Gastroesophageal sphincter (tissue), 4 donors: ENCODE measurements at regions not wholly inside any gene's neighbourhood (a gene's known extent, or its start where the extent isn't known, plus 50 kb on each side); places are given as distances from the start of the nearest gene placed in this dataset.

Source experiments
- ATAC-seq: fragments of 150-250 bp; one replicate; pipeline ENCODE4 v1.9.1; 2016; ENCODE audit warnings: mild to moderate bottlenecking, moderate library complexity
- H3K27ac ChIP-seq, 4 donors: fragments of 200-600 bp; sonication (generic) in 3 of 4; 1 replicate in 3 of 4; 2 replicates in 1 of 4; pipeline ENCODE4 v1.5.1; 2016 to 2019
- H3K27me3 ChIP-seq: fragments of 200-600 bp; sonication (generic); one replicate; pipeline ENCODE4 v1.5.1; 2019
- H3K36me3 ChIP-seq, 2 donors: fragments of 200-600 bp; sonication (generic); one replicate each; pipeline ENCODE4 v1.5.1; 2019; ENCODE audit warnings: control low read depth in 1 of 2
- H3K4me1 ChIP-seq, 3 donors: fragments of 200-600 bp; sonication (generic); 1 replicate in 2 of 3; 2 replicates in 1 of 3; pipeline ENCODE4 v1.5.1; 2016 to 2019; ENCODE audit warnings: control low read depth in 2 of 3
- H3K4me3 ChIP-seq, 2 donors: fragments of 200-600 bp; sonication (generic); one replicate each; pipeline ENCODE4 v1.5.1; 2019; ENCODE audit warnings: mild to moderate bottlenecking in 1 of 2, moderate library complexity in 1 of 2
- H3K9me3 ChIP-seq, 3 donors: fragments of 200-600 bp; sonication (generic); one replicate each; pipeline ENCODE4 v1.5.1; 2017 to 2019; ENCODE audit warnings: control low read depth in 2 of 3
- EP300 ChIP-seq: sonication (generic); formaldehyde crosslinking; IDR thresholded peaks from one replicate; pipeline ENCODE4 v1.6.1; 2017; ENCODE audit warnings: antibody characterized with exemption, mild to moderate bottlenecking
- POLR2A ChIP-seq, 2 donors: fragments of 450-650 bp; IDR thresholded peaks; one replicate each; pipeline ENCODE4 v1.6.1; 2017; ENCODE audit warnings: antibody characterized with exemption in 2 of 2, mild to moderate bottlenecking in 2 of 2, moderate library complexity in 1 of 2
- POLR2AphosphoS5 ChIP-seq: sonication (generic); formaldehyde crosslinking; IDR thresholded peaks from one replicate; pipeline ENCODE4 v1.6.1; 2017; ENCODE audit warnings: antibody characterized with exemption
- WGBS, 2 donors: methylation state at CpG; one replicate each; pipeline ENCODE4 v1.1.5; 2018; ENCODE audit warnings: low coverage in 1 of 2; 5-methylcytosine and 5-hydroxymethylcytosine counted together
- TF ChIP-seq, protein P1 (sequence below), 4 experiments: fragments of 200-600 bp in 2 of 4; fragments of 450-650 bp in 2 of 4; sonication (generic) in 1 of 4; IDR thresholded peaks; one replicate each; pipeline ENCODE4 v1.5.1; 2017 to 2019; ENCODE audit warnings: antibody characterized with exemption in 4 of 4, mild to moderate bottlenecking in 2 of 4, moderate library complexity in 2 of 4

DNA sequence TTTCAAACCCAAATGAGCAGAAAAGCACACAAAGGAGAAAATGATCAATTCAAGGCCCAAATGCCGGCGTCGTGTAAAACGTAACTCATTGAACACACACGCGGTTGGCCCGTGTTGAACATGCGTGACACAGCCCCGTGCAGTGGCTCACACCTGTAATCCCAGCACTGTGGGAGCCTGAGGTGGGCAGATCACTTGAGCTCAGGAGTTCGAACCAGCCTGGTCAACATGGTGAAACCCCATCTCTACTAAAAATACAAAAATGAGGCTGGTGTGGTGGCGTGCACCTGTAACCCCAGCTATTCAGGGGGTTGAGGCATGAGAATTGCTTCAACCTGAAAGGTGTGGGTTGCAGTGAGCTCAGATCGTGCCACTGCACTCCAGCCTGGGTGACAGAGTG lies 156.7 kb upstream of the KLF6 start:
- TF ChIP-seq EP300 (no peak), POLR2AphosphoS5 (no peak), POLR2A (IDR thresholded peaks at IDR 0.05) (no peak)
- TF ChIP-seq, protein P1, sequence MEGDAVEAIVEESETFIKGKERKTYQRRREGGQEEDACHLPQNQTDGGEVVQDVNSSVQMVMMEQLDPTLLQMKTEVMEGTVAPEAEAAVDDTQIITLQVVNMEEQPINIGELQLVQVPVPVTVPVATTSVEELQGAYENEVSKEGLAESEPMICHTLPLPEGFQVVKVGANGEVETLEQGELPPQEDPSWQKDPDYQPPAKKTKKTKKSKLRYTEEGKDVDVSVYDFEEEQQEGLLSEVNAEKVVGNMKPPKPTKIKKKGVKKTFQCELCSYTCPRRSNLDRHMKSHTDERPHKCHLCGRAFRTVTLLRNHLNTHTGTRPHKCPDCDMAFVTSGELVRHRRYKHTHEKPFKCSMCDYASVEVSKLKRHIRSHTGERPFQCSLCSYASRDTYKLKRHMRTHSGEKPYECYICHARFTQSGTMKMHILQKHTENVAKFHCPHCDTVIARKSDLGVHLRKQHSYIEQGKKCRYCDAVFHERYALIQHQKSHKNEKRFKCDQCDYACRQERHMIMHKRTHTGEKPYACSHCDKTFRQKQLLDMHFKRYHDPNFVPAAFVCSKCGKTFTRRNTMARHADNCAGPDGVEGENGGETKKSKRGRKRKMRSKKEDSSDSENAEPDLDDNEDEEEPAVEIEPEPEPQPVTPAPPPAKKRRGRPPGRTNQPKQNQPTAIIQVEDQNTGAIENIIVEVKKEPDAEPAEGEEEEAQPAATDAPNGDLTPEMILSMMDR (IDR thresholded peaks at IDR 0.05), result no peak
- 97 to 100% methylated on average over 2 to 10 of the region's 12 CpGs for WGBS, 2 donors
- peaks cover 0 to 24% (median 0%) of the 10 kb centered on the region in 3 donors for H3K4me1 ChIP-seq
- no peak overlapping the region for H3K4me3 ChIP-seq
- no peaks in the 10 kb centered on the region for H3K36me3 ChIP-seq
- ATAC-seq, result no peak
- H3K27me3 ChIP-seq, result no peaks in the 10 kb centered on the region
- no peaks in the 10 kb centered on the region for H3K9me3 ChIP-seq
- no peak overlapping the region for H3K27ac ChIP-seq

DNA sequence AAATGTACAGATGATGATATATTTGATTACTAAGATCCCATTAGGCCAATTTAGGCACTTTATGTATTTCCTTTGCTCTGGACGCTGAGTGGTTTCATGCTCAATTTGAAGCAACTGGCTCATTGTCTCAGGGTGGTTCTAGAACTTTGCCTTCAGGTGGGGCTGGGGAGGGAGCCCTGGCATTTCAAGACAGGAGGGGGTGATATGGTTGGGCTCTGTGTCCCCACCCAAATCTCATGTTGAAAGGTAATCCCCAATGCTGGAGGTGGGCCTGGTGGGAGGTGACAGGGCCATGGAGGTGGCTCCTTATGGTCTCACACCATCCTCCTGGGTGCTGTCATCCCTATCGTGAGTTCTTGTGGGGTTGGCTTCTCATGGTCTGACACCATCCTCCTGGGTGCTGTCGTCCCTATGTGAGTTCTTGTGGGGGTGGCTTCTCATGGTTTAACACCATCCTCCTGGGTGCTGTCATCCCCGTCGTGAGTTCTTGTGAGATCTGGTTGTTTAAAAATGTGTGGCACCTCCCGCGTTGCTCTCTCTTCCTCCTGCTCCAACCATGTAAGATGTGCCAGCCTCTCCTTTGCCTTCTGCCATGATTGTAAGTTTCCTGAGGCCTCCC lies 151.5 kb upstream of the KLF6 start:
- Histone ChIP-seq H3K4me1 (peaks cover 0 to 13% (median 4%) of the 10 kb centered on the region in 3 donors), H3K36me3 (no peaks in the 10 kb centered on the region), H3K27me3 (no peaks in the 10 kb centered on the region), H3K4me3 (no peak overlapping the region), H3K27ac (peak overlapping the region; percentile 43 to 76 (median 74)), H3K9me3 (no peaks in the 10 kb centered on the region)
- TF ChIP-seq, protein P1 (IDR thresholded peaks at IDR 0.05), result no peak
- TF ChIP-seq POLR2AphosphoS5 (no peak), POLR2A (IDR thresholded peaks at IDR 0.05) (no peak), EP300 (no peak)
- no peak for ATAC-seq
- 81 to 84% methylated on average over 3 to 5 of the region's 7 CpGs for WGBS, 2 donors

DNA sequence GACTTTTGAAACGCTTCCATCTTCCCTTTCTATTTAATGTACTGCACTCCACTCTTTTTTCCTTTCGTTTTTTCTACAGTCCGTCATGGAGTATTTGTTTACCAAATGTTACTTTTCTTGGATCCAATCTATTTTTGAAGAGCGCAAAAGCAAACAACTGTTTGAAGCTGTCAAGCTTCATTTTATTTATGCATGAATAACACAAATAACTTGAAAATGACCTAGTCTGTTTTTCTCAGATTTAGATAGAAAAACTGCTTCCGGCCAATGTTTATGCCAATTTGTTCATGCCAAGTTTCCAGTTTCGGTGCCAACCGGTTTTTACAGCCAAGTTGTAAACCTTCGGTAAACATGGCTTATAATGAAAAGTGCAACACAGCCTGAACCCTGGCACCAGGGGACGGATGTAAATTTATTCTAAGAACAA lies 150.9 kb upstream of the KLF6 start:
- Histone ChIP-seq H3K36me3 (no peaks in the 10 kb centered on the region), H3K9me3 (no peaks in the 10 kb centered on the region), H3K27me3 (no peaks in the 10 kb centered on the region), H3K27ac (peak overlapping the region; percentile 43 to 76 (median 74)), H3K4me1 (peaks cover 0 to 13% (median 4%) of the 10 kb centered on the region in 3 donors), H3K4me3 (peak overlapping the region; percentile 4 to 30)
- TF ChIP-seq POLR2AphosphoS5 (peak; percentile 97), EP300 (peak; percentile 54), POLR2A (IDR thresholded peaks at IDR 0.05) (no peak)
- TF ChIP-seq, protein P1 (IDR thresholded peaks at IDR 0.05), result no peak
- WGBS, 2 donors, result 7 to 15% methylated on average over 9 of the region's 9 CpGs
- peak; percentile 34 for ATAC-seq

DNA sequence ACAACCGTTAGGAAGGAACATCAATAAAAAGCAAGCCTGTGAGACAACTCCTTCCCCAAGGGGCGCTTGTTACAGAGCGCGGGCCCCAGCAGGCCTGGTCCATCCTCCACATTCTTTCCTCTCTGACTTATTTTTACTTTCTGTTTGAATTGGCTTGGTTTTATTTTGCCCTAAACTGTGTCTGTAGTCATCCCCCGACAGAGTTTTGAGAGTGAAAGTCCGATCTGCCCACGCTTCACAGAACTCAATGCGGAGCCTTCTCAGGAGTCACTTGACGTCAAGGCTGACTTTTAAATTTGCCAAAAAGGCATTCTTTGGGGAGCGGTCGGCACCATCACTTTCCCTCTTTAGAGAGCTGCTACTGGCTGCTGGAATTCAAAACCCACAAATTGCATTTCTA lies 150.1 kb upstream of the KLF6 start:
- Histone ChIP-seq H3K4me3 (peak overlapping the region in 1 of 2 donors; percentile 30), H3K4me1 (peaks cover 0 to 13% (median 4%) of the 10 kb centered on the region in 3 donors), H3K36me3 (no peaks in the 10 kb centered on the region), H3K27ac (peak overlapping the region; percentile 43 to 76 (median 74)), H3K9me3 (no peaks in the 10 kb centered on the region), H3K27me3 (no peaks in the 10 kb centered on the region)
- no peak for TF ChIP-seq POLR2A (IDR thresholded peaks at IDR 0.05)
- TF ChIP-seq, protein P1 (IDR thresholded peaks at IDR 0.05), result no peak
- peak; percentile 89 for TF ChIP-seq POLR2AphosphoS5
- ATAC-seq, result peak; percentile 34
- 42 to 61% methylated on average over 5 to 11 of the region's 11 CpGs for WGBS, 2 donors

DNA sequence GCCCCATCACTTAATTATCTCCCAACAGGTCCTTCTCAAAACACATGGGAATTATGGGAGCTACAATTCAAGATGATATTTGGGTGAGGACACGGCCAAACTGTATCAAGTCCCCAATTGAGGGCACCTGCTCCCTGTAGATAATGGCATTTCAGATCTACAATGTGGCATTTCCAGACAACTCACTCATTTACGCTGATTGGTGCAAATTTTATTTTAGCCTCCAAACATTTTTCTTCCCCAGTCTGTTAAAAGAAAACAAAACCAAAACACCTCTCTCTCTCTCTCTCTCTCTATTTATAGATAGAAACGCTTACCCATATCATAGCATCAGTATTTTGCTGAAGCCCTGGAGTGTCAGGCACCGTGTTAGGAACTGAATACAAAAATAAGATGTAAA lies 148.7 kb upstream of the KLF6 start:
- Histone ChIP-seq H3K27ac (no peak overlapping the region), H3K27me3 (no peaks in the 10 kb centered on the region), H3K9me3 (no peaks in the 10 kb centered on the region), H3K36me3 (no peaks in the 10 kb centered on the region), H3K4me1 (peaks cover 0 to 13% (median 4%) of the 10 kb centered on the region in 3 donors), H3K4me3 (no peak overlapping the region)
- ATAC-seq, result no peak
- TF ChIP-seq POLR2A (IDR thresholded peaks at IDR 0.05) (no peak), POLR2AphosphoS5 (no peak), EP300 (no peak)
- TF ChIP-seq, protein P1 (IDR thresholded peaks at IDR 0.05), result no peak
- WGBS, 2 donors, result 77 to 83% methylated on average over 4 of the region's 4 CpGs
